Adrenal gland (tissue), 9 donors: ENCODE measurements at regions not wholly inside any gene's neighbourhood (a gene's known extent, or its start where the extent isn't known, plus 50 kb on each side); places are given as distances from the start of the nearest gene placed in this dataset.

Experiments
- DNase-seq, 7 donors: peaks; one replicate each; pipeline ENCODE4 v3.0.0-alpha.2; 2019 to 2020
- H3K27ac ChIP-seq, 5 donors: fragments of 200-600 bp; sonication (generic) in 4 of 5; 1 replicate in 3 of 5; 2 replicates in 2 of 5; pipeline versions ENCODE4 v1.5.1 to v1.8.0; 2016 to 2020; ENCODE audit warnings: mild to moderate bottlenecking in 1 of 5
- H3K27me3 ChIP-seq: fragments of 200-600 bp; 2 replicates; pipeline ENCODE4 v1.8.0; 2021
- H3K36me3 ChIP-seq, 2 donors: fragments of 200-600 bp; replicated peaks in 1 of 2; 1 replicate in 1 of 2; 2 replicates in 1 of 2; pipeline versions ENCODE4 v1.5.1 to v1.8.0; 2018 to 2022
- H3K4me1 ChIP-seq, 2 donors: fragments of 200-600 bp; replicated peaks in 1 of 2; 1 replicate in 1 of 2; 2 replicates in 1 of 2; pipeline versions ENCODE4 v1.5.1 to v1.8.0; 2018 to 2021
- H3K4me3 ChIP-seq, 4 donors: fragments of 200-600 bp; sonication (generic) in 3 of 4; one replicate each; pipeline ENCODE4 v1.5.1; 2016 to 2018
- H3K9me3 ChIP-seq, 3 donors: fragments of 200-600 bp; sonication (generic) in 1 of 3; replicated peaks in 1 of 3; 1 replicate in 2 of 3; 2 replicates in 1 of 3; pipeline versions ENCODE4 v1.5.1 to v1.8.0; 2016 to 2021
- CTCF ChIP-seq, 6 experiments: fragments of 450-650 bp in 4 of 6; fragments of 200-600 bp in 2 of 6; sonication (generic) in 1 of 6; IDR thresholded peaks; 1 replicate in 5 of 6; 2 replicates in 1 of 6; pipeline versions ENCODE4 v1.5.1 to v1.8.0; 2016 to 2021; ENCODE audit warnings: antibody characterized with exemption in 6 of 6, mild to moderate bottlenecking in 2 of 6, moderate library complexity in 1 of 6
- POLR2A ChIP-seq, 2 donors: fragments of 450-650 bp; IDR thresholded peaks; one replicate each; pipeline ENCODE4 v1.6.1; 2017; ENCODE audit warnings: antibody characterized with exemption in 2 of 2, mild to moderate bottlenecking in 2 of 2, moderate library complexity in 1 of 2
- WGBS, 4 donors: extraction: QIAGEN DNeasy Blood & Tissue Kit in 2 of 4; methylation state at CpG; one replicate each; pipeline versions ENCODE4 v1.1.5 to v1.1.7; 2013 to 2017; 5-methylcytosine and 5-hydroxymethylcytosine counted together
- intact Hi-C, 2 donors: fragments of 100-400 bp; cut with DNase I; formaldehyde crosslinking; loops; one replicate each; pipeline versions ENCODE4 v1.14.1 to v1.15.0; 2022 to 2023
- donor health status: healthy with polysubstance abuse.
- donor health status: Bipolar disorder and iron deficiency.
- donor health status: DM: yes; HTN: yes; CAD: no.
- donor health status: DM: no; HTN: no; CAD: no.
- donor health status: DM: no; HTN: no; CAD: no.

- Histone ChIP-seq H3K4me3 (no peak overlapping the region), H3K4me1 (no peaks in the 10 kb centered on the region), H3K27ac (no peak overlapping the region), H3K9me3 (no peaks in the 10 kb centered on the region), H3K27me3 (no peaks in the 10 kb centered on the region), H3K36me3 (no peaks in the 10 kb centered on the region)
- intact Hi-C loops = no loop called here
- no peak for TF ChIP-seq POLR2A (IDR thresholded peaks at IDR 0.05)
- TF ChIP-seq CTCF (IDR thresholded peaks at IDR 0.05) = no peak
- DNase-seq = no peak
These were observed 321.6 kb upstream of the EPHA3 start for GRCh38 chr3:88785841-88786240.

GRCh38 chr3:88795503-88795902, 311.9 kb upstream of the EPHA3 start:
- Histone ChIP-seq H3K4me1 (no peaks in the 10 kb centered on the region), H3K36me3 (no peaks in the 10 kb centered on the region), H3K27me3 (no peaks in the 10 kb centered on the region), H3K4me3 (no peak overlapping the region), H3K27ac (no peak overlapping the region), H3K9me3 (no peaks in the 10 kb centered on the region)
- intact Hi-C loops = no loop called here
- no peak for DNase-seq
- TF ChIP-seq CTCF (IDR thresholded peaks at IDR 0.05) (no peak), POLR2A (IDR thresholded peaks at IDR 0.05) (no peak)

- WGBS, 4 donors = 48 to 64% (median 54%) methylated on average over 3 of the region's 3 CpGs
- Histone ChIP-seq H3K27me3 (no peaks in the 10 kb centered on the region), H3K27ac (no peak overlapping the region), H3K36me3 (no peaks in the 10 kb centered on the region), H3K9me3 (no peaks in the 10 kb centered on the region), H3K4me1 (no peaks in the 10 kb centered on the region), H3K4me3 (no peak overlapping the region)
- TF ChIP-seq CTCF (IDR thresholded peaks at IDR 0.05) (no peak), POLR2A (IDR thresholded peaks at IDR 0.05) (no peak)
- no peak for DNase-seq
- intact Hi-C loops = no loop called here
These were observed 299.8 kb upstream of the EPHA3 start for GRCh38 chr3:88807491-88808105.

GRCh38 chr3:88809993-88810392, 297.4 kb upstream of the EPHA3 start:
- Histone ChIP-seq H3K4me3 (no peak overlapping the region), H3K27ac (no peak overlapping the region), H3K9me3 (no peaks in the 10 kb centered on the region), H3K27me3 (no peaks in the 10 kb centered on the region), H3K36me3 (no peaks in the 10 kb centered on the region), H3K4me1 (no peaks in the 10 kb centered on the region)
- no peak for TF ChIP-seq POLR2A (IDR thresholded peaks at IDR 0.05)
- no peak for TF ChIP-seq CTCF (IDR thresholded peaks at IDR 0.05)
- DNase-seq = no peak
- 21 to 36% (median 29%) methylated on average over 2 of the region's 2 CpGs for WGBS, 4 donors
- intact Hi-C loops = no loop called here
